GM21529 (cell line): ENCODE measurements at regions not wholly inside any gene's neighbourhood (a gene's known extent, or its start where the extent isn't known, plus 50 kb on each side); places are given as distances from the start of the nearest gene placed in this dataset.
"Not testable (repeated sequence)": the region's sequence is repeated elsewhere in the genome, so short reads cannot be mapped to it uniquely, and the experiment has no call there.

Experiments used
- ATAC-seq: cut with Tn5 transposase; IDR thresholded peaks from one replicate; pipeline ENCODE4 v1.9.1; 2021; ENCODE audit not compliant: unreplicated experiment

DNA sequence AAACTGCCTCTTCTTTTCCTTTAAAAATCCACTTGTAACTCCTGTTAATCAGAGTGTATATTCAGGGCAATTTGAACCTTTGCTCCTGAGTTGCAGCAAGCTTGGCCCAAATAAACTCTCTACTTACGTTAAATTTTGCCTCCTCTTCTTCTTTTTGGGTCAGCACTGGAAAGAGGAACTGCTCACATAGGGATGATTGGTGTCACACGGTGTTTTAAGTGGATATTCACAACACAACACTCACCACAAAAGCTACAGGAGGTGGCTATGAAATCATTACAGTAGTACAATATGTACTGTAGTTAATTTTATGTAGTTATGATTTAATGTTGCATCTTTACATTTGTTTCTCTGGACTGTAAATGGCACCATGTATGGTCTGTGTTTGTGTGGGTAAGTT is 96.8 kb upstream of the DOCK9 start:
- ATAC-seq: no peak

DNA sequence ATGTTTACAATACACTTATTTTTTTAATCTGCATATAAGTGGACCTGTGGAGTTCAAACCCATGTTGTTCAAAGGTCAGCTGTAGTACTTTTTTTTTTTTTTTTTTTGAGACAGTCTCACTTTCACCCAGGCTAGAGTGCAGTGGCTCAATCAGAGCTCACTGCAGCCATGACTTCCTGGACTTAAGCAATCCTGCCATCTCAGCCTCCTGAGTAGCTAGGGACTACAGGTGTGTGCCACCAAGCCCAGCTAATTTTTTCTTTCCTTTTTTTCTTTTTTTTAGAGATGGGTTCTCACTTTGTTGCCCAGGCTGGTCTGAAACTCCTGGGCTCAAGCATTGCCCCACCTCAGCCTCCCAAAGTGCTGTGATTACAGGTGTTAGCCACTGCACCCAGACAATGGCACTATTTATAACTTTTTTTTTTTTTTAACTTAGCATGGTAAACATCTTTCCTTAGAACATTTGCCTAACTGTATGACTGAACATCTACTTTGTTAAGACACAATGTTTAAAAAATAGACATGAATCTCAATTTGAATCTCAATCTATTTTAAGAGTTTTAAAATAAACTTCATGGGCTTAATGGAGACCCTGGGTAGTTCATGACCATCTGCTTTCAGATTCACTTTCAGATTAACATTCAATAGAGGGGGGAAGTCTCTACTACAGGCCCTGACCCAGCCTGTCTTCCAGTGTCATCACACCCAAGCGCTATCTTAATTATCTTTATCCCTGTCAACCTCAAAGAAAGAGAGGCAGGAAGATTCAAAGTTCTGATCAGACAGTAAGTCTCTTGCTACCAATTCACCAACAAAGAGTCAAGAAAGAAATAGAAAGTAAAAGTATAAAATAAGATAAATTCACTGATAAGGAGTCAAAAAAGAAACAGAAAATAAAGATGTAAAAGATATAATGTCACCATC is 97.7 kb upstream of the DOCK9 start:
- ATAC-seq: peak; percentile 90

- ATAC-seq: no peak
Measured at GRCh38 chr13:99078017-99078771, 100.3 kb upstream of the DOCK9 start.

DNA sequence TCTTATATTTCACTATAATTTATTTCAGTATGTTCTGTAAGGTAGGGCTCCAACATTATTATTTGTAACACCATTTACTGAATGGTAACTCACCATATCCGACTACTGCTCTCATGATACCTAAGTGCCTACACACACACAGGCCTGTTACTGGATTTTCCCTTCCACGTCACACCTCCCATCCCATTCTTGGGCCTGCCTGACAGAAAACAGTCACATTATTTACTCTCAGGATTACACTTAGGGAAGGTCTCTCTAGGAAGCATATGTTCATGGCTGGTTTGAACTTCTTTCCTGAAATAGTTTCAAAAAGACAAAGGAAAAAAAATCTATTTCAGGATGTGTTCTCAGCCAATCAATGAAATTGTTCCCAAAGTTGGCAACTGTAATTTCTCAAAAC is 102.3 kb upstream of the DOCK9 start:
- ATAC-seq: no peak

DNA sequence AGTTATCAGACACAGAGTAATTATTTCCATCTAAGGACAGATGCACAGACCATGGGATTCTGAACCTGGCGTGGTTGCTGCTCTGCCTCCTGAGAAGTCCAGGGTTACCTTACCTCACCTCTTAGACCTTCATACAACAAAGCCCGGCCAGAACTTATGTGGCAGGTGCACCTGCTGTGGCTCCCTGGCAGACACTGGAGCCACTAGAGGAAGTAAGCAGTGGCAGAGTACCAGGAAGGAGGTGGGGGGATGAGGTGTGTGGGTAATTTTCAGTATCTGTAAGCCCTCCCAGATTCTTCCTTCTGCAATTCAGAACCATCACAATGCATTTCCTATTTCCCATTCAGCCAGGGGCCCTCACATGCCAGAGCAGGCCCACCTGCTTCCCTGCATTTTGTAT is 106.1 kb upstream of the DOCK9 start:
- no peak for ATAC-seq

DNA sequence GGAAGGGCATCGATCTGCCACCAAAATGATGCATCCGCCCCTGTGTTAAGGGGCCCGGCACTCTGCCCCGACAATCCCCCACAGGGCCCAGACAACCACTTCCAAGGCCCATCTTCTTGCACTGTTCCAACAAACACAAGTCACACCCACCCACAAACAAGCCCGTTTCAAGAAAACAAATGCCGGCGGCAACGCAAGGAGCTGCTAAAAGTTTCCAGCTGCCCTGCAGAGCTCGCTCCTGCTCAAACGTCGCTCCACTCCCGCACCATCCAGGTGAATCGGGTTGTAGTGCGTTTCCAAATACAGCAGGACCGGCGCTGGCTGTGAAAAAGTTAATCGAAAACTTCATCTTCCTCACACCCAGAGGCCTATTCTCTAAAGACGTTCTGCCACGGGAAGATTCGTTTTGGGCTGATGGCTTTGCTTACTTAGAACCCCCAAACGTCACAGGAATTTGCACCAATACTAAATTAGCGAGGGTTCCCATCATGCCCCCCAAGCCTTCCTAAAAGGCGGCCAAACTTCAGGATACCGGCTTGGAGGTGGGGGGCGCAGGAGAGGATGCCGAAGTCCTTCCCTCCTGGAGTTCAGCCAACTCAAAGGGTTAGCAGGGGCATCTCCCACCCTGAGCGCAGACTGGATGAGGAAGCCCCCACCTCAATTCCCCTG is 107.4 kb upstream of the DOCK9 start:
- no peak for ATAC-seq

- ATAC-seq: no peak
Measured at GRCh38 chr13:99085808-99086266, 108.0 kb upstream of the DOCK9 start.

DNA sequence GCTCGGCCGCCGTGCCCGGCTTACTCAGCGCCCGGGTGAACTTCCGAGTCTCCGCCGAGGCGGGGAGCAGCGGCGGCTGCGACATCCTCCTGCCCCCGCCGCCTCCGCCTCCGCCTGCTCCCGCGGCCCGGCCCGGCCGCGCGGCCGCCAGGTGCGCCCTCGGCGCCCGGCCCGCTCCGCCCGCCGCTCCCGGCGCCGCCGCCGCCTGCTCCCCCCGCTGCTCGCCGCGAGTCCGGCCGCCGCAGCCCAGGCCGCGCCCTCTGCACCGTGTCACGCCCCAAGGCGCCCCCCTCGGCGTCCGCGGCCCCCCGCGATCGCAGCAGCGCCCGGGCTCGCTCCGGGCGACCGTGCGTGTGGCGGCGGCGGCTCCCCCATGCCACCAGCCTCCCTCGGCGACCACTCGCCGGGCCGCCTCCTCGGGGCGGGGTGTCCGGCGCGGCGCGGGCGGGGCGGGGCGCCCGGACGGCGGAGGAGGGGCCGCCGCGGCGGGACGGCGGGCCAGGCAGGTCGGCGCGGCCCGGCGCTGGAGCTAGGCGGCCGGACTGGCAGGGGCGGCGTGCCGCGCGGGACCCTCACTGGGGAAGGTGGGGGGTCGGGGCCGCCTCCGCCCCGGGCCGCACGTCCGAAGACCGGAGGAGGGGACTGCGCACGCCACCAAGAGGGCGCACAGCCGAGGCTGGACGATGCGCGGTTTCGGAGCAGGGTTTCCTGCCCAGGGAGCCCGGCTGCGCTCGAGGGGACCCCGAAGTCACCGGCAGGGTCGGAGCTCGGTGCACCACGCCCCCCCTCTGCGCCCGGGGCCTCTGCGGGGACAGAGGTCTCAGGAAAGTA is 108.6 kb upstream of the DOCK9 start:
- ATAC-seq: peak; percentile 46

DNA sequence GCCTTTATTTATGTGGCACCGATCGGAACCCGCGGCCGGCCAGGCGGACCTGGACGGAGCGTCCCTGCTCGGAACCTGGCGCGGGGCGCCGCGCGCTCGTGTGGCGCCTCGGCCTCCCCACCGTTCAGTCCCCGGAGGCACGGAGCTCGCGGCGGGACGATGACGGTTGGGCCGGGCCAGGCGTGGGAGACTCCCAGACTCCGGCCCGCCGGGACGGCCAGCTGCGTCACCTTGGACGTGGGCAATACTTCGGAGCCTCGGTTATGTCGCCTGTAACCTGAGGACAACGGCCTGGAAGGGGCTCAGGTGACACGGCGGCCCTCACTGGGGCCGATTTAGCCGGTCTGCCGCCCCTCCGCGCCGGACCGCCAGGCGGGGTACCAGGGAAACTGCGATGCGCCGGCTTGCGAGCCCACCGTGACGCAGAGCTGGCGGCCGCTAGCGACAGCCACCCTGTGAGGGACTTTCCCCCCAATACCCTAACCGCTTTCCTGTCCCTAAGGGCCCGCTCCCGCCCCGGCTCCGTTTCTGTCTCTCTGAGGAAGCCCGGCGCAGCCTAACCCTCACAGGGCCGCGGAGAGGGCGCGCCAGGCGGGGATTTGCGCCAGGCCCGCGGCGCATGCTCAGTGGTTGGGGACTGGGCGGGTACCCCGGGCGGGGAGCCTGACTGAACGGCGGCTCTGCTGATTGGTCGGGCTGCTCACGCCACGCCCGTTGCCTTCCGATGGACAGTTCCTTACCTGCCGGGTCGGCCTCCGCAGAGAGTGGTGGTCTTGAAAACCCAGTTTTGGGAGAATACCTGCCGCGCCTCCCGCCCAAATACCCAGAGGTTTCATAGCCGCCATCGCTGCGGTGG is 109.5 kb upstream of the DOCK9 start:
- peak; percentile 82 for ATAC-seq

GRCh38 chr13:99087954-99088491 is 110.2 kb upstream of the DOCK9 start:
- peak; percentile 26 for ATAC-seq

- no peak for ATAC-seq
Measured at GRCh38 chr13:99093997-99094396, 106.7 kb upstream of the UBAC2 start.

GRCh38 chr13:99101831-99102230 is 98.8 kb upstream of the UBAC2 start:
- ATAC-seq: not testable (repeated sequence)

DNA sequence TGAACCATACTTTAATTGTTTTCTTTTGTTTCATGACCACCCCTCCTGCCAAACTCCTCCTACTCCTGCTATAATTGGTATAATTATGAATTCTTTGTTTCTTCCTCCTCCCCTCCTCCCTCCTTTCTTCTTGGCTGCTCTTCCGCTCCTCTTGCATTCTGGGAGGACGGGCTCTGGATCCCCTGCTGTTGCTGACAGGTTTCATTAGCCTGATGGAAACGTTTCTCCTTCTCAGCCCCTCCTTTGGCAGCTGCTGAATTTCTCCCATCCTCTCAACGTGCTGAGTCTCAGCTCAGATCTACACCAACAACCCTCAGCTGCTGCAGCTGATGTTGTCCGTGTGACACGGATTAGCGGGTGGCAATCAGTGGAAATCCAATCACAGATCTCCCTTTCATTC is 97.1 kb upstream of the UBAC2 start:
- no peak for ATAC-seq

GRCh38 chr13:99104396-99104795 is 96.3 kb upstream of the UBAC2 start:
- ATAC-seq: no peak

DNA sequence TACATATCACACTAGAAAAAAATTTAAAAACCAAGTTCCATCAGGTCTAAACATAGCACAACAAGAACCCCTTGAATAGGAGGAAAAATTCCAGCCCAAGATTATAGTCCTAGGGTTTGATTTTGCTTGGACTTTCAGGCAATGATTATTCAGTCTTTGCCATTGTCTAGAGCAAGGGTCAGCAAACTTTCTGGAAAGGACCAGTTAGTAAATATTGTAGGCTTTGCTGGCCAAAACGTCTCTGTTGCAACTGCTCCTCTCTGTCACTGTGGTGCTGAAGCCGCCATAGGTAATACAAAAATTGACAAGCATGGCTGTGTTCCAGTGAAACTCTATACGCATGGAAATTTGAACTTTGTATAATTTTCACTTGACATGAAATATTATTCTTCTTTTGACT is 95.5 kb upstream of the UBAC2 start:
- no peak for ATAC-seq

DNA sequence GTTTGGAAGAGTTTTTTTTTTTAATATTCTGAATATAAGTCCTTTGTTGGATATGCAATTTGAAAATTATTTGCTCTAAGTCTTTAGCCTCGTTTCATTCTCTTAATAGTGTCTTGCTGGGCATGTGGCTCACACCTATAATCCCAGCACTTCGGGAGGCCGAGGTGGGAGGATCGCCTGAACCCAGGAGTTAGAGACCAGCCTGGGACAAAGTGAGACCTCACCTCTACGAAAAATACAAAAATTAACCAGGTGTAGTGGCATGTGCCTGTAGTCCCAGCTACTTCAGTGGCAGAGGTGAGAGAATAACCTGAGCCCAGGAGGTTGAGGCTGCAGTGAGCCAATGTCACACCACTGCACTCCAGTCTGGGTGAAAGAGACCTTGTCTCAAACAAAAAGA is 87.3 kb upstream of the UBAC2 start:
- ATAC-seq: no peak

- ATAC-seq: no peak
Measured at GRCh38 chr13:99118179-99118578, 82.5 kb upstream of the UBAC2 start.

GRCh38 chr13:99119656-99120055 is 81.0 kb upstream of the UBAC2 start:
- no peak for ATAC-seq

DNA sequence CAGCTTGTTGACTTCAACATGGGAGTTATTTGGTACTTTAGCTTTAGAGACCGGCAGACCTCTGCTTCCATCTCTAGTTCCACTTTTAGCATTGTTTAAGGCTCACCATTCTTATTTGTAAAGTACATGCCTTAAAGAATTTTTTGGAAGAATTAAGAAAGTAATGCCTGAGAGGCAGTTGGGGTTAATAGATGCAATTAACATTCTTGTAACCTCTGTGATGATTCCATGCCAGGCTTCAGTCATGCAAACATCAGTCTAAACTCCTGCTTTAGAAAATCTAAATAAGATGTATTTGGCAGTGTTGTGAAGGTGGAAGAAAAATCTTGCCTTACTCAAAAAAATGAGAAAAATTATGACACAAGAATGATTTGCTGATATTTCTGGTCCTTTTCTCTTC is 79.9 kb upstream of the UBAC2 start:
- ATAC-seq: no peak
